ENCODE measurements at regions not wholly inside any gene's neighbourhood (a gene's known extent, or its start where the extent isn't known, plus 50 kb on each side); places are given as distances from the start of the nearest gene placed in this dataset.
"Not testable (repeated sequence)": the region's sequence is repeated elsewhere in the genome, so short reads cannot be mapped to it uniquely, and the experiment has no call there.

DNA sequence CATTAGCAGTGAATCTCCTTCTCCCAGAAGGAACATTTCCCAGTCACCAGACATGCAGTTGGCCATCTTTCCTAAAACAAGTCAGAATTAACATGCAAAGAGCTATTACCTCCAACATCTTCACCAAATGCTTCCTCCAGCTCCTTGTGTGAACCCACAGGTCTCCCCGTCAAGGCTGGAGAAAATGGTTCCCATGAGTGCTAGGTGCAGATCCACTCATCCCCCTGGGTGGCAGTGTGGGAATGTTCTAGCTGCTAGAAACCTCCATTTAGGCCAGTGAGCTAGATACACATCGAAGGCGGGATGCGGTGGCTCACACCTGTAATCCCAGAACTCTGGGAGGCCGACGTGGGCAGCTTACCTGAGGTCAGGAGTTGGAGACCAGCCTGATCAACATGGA, 603.9 kb upstream of the SLC35B3 start:
- DNase-seq (no peak), ATAC-seq (no peak)
- Mint-ChIP-seq H3K4me3 (no peak overlapping the region), H3K27ac (no peak overlapping the region), H3K9me3 (peaks cover 4 to 8% of the 10 kb centered on the region in 2 donors), H3K27me3 (no peaks in the 10 kb centered on the region), H3K4me1 (no peaks in the 10 kb centered on the region)

DNA sequence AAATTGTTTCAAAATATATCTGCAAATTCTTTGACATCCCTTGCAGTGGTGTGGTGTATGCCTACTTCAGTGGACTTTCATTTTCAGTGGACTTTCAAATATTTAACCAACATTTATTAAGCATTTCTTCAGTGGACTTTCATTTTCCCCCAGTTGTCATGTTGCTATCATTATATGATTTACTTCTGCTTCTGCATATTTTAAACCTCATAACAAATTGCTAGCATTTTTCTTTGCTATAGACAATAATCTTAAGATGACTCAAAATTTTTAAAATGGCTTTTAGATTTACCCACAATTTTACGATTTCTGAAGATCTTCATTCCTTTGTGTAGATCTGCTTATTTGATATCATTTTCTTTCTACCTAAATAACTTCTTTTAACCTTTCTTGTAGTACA, 592.7 kb upstream of the SLC35B3 start:
- Mint-ChIP-seq H3K4me1 (no peaks in the 10 kb centered on the region), H3K9me3 (no peaks in the 10 kb centered on the region), H3K27me3 (no peaks in the 10 kb centered on the region), H3K27ac (no peak overlapping the region), H3K4me3 (no peak overlapping the region)
- no peak for ATAC-seq
- DNase-seq, result no peak

DNA sequence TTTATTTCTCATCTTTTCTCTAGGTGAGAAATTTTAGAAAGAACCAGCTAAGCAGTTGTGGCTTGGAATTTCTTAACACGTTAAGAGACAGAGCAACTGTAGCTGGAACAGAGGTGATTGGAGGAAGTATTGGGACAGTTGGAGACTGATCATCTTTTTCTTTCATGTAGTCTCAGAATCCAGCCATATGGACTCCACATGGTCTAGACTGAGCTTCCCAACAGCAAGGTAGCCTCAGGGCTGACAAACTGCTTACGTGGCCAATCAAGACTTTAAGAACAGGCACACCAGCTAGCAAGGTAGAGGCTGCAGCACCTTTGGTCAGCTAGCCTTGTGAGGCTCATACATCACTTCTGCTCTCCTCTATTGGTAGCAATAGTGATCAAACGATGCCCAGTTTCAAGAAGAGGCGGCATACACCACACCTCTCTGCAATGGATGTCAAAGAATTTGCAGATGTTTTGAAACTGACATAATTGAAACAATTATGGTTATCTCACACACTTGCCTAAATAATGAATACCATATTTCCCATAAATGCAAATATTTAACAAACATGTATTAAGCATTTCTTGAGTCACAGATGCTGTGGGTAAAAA, 590.5 kb upstream of the SLC35B3 start:
- no peaks in the 10 kb centered on the region for H3K9me3 Mint-ChIP-seq
- H3K4me3 Mint-ChIP-seq, result no peak overlapping the region
- H3K27me3 Mint-ChIP-seq, result no peaks in the 10 kb centered on the region

DNA sequence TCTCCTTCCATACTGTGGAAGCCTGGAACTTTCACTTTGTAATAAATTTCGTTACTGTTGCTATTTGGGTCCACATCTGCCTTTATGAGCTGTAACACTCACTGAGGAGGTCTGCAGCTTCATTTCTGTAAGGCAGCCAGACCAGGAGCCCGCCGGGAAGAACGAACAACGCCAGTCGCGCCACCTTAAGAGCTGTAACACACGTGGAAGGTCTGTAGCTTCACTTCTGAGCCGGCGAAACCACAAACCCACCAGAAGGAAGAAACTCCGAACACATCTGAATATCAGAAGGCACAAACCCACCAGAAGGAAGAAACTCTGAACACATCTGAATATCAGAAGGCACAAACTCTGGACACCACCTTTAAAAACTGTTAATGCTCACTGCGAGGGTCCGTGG, 589.9 kb upstream of the SLC35B3 start:
- no peak overlapping the region for H3K4me3 Mint-ChIP-seq
- no peaks in the 10 kb centered on the region for H3K27me3 Mint-ChIP-seq
- ATAC-seq (no peak), DNase-seq (no peak)
- H3K4me1 Mint-ChIP-seq, result no peaks in the 10 kb centered on the region
- H3K27ac Mint-ChIP-seq, result no peak overlapping the region
- no peaks in the 10 kb centered on the region for H3K9me3 Mint-ChIP-seq

More for the DNA sequence above, 590.5 kb upstream of the SLC35B3 start:
- DNase-seq (no peak), ATAC-seq (no peak)
- Mint-ChIP-seq H3K4me1 (no peaks in the 10 kb centered on the region), H3K27ac (no peak overlapping the region)

DNA sequence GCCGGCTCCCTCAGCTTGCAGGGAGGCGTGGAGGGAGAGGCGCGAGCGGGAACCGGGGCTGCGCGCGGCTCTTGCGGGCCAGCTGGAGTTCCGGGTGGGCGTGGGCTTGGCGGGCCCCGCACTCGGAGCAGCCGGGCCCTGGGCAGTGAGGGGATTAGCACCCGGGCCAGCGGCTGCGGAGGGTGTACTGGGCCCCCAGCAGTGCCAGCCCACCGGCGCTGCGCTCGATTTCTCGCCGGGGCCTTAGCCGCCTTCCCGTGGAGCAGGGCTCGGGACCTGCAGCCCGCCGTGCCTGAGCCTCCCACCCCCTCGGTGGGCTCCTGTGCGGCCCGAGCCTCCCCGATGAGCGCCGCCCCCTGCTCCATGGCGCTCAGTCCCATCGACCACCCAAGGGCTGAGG, 588.9 kb upstream of the SLC35B3 start:
- not testable (repeated sequence) for H3K27ac Mint-ChIP-seq, H3K4me1 Mint-ChIP-seq, H3K9me3 Mint-ChIP-seq, ATAC-seq, H3K4me3 Mint-ChIP-seq, H3K27me3 Mint-ChIP-seq, DNase-seq

DNA sequence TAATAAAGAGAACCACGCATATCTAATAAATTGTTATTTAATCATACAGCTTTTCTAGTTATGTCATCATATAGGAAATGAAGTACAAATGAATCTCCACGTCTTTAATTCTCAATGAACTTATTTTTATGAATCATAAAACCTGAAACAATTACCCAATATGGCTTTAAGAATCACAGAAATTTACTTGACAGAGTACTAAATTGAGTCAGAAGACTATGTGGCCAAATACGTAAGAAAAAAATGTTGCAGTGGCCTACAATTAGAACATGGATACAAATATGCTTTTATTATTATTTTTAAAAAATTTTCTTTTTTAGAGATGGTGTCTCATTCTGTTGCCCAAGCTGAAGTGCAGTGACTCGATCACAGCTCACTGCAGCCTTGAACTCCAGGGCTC, 584.7 kb upstream of the SLC35B3 start:
- Mint-ChIP-seq H3K27ac (no peak overlapping the region), H3K4me3 (no peak overlapping the region), H3K4me1 (no peaks in the 10 kb centered on the region), H3K27me3 (no peaks in the 10 kb centered on the region), H3K9me3 (peaks cover 0 to 7% of the 10 kb centered on the region in 2 donors)
- DNase-seq (no peak), ATAC-seq (no peak)

DNA sequence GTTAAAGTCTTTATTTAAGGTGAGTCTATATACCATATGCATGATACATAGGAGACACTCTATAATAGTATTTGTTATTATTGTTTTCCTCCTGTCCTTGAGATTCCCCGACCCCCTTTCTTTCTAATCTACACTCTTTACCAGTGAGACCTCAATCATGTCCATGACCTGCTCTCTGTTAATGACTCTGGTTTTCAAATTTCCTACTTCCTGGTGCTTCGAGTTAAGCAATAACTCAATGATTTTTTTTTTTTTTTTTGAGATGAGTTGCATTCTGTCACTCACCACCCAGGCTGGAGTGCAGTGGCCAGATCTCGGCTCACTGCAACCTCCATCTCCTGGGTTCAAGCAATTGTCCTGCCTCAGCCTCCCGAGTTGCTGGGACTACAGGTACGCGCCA, 574.6 kb upstream of the SLC35B3 start:
- Mint-ChIP-seq H3K27ac (no peak overlapping the region), H3K4me1 (no peaks in the 10 kb centered on the region), H3K27me3 (no peaks in the 10 kb centered on the region), H3K9me3 (peaks cover 0 to 5% of the 10 kb centered on the region in 2 donors), H3K4me3 (no peak overlapping the region)
- ATAC-seq (no peak), DNase-seq (no peak)

DNA sequence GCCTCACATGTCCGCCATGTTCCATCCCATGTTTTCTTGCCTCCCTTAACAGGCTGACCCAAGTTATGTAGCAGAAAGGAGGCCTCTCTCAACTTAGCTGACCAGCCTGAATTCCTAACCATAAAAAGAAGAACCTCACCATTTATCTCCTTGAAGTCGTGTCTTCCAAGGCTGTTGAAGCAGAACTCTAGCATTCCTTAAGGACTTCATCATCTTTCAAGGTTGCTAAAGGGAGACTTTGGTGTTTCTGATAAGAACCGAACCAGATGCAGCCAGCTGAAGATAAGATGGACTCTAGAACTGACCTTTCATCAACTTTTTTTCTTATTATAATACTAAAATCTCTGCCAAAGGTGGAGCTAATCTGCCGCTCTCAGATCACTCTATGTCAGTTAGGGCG, 571.7 kb upstream of the SLC35B3 start:
- Mint-ChIP-seq H3K4me3 (no peak overlapping the region), H3K4me1 (no peaks in the 10 kb centered on the region), H3K27ac (no peak overlapping the region), H3K9me3 (peaks cover 0 to 11% of the 10 kb centered on the region in 2 donors), H3K27me3 (no peaks in the 10 kb centered on the region)
- DNase-seq (no peak), ATAC-seq (no peak)

DNA sequence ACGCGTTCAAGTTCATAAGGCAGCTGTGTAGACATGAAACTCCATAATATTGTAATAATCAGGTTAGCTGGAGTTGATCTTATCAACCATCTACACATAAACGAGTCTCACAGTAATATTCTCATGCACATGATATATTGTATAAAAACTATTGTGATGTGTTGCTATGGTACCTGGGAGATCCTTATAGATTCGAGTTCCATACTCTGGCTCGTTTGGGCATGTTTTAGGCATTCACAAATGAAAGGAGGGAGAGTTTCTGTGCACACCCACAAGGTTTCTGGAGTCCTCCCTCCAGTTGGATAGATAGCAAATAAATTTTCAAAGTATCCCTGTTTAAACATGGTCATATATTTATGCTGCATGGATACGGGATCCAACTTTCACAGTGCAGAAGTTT, 567.5 kb upstream of the SLC35B3 start:
- H3K4me3 Mint-ChIP-seq, result no peak overlapping the region
- no peak overlapping the region for H3K27ac Mint-ChIP-seq
- ATAC-seq, result no peak

DNA sequence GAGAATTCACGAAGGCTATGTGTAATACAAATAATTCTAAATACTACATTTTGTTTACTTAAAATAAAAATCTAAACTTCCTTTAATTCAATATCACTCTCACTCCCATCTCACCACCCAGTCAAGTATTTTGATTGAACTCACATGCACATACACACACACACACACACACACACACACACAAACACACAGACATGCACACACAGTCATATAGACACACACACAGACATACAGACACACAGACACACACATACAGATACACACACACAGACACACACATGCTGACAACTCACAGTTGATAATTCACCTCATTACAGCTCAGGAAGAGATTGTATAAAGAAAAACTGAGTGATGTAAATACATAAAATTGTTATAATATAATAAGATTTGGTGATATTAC, 559.8 kb upstream of the SLC35B3 start:
- no peak overlapping the region for H3K27ac Mint-ChIP-seq
- no peaks in the 10 kb centered on the region for H3K4me1 Mint-ChIP-seq
- no peak for ATAC-seq
- no peak for DNase-seq
- no peaks in the 10 kb centered on the region for H3K27me3 Mint-ChIP-seq
- H3K9me3 Mint-ChIP-seq, result no peaks in the 10 kb centered on the region
- no peak overlapping the region for H3K4me3 Mint-ChIP-seq

More for the DNA sequence above, 567.5 kb upstream of the SLC35B3 start:
- DNase-seq, result no peak
- H3K4me1 Mint-ChIP-seq, result no peaks in the 10 kb centered on the region
- peaks cover 0 to 11% of the 10 kb centered on the region in 2 donors for H3K9me3 Mint-ChIP-seq
- no peaks in the 10 kb centered on the region for H3K27me3 Mint-ChIP-seq

DNA sequence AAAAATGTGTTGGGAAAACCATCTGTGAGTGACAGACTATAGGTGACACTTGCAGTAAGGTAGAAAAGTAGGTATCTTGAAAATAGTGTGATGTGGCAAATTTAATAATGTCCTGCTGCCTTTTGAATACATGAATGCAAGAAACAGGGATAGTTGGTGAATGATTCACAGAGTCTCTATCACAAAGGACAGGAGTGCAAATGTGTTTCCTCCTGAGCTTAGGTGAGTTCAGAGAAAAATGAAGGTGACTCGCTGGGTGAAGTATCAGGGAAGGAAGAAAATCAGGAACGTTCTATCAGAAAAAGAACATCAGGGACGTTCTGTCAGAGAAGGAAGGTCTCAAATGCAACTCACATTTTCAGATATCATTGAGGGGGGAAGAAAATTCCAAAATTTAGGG, 557.8 kb upstream of the SLC35B3 start:
- no peak for DNase-seq
- Mint-ChIP-seq H3K9me3 (no peaks in the 10 kb centered on the region), H3K27ac (no peak overlapping the region), H3K27me3 (no peaks in the 10 kb centered on the region), H3K4me1 (no peaks in the 10 kb centered on the region), H3K4me3 (no peak overlapping the region)
- ATAC-seq, result no peak

DNA sequence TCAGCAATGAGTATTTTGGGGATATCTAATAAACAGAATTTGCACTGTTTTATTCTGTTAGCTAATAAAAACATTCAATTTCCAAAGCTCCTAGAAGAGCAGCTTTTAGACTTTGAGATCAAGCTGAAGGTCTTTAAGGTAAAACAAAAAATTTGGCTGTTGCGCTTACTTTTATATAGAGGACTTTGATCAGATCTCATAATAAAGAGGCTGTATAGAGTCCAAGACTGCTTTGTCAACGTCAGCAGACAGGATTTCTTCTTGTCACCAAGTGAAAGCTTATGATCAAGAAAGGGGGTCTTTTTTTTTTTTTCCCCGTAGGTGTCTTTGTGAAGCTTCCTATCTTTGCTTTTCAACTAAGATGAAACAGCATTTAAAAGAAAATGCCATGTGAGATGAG, 556.5 kb upstream of the SLC35B3 start:
- H3K4me3 Mint-ChIP-seq, result no peak overlapping the region
- no peaks in the 10 kb centered on the region for H3K9me3 Mint-ChIP-seq
- ATAC-seq (no peak), DNase-seq (no peak)
- no peaks in the 10 kb centered on the region for H3K4me1 Mint-ChIP-seq
- no peak overlapping the region for H3K27ac Mint-ChIP-seq
- peaks cover 11% of the 10 kb centered on the region for H3K27me3 Mint-ChIP-seq

DNA sequence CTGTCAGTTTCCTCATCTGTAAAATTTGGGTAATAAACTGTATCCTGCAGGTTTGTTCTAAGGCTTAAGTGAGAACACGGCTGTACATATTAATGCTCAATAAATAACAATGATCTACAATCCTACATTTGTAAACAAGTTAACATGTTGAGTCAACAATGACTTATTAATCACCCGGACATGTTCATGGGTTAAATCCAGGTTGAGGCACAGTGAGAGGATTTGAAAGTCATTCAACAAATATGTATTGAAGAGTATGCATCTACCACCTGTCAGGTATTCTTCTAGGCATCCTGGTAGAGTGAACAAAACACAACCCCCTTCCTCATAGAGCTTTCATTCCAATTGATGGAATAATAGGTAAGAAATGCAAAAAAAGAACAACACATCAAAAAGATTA, 554.7 kb upstream of the SLC35B3 start:
- DNase-seq (no peak), ATAC-seq (no peak)
- H3K9me3 Mint-ChIP-seq, result no peaks in the 10 kb centered on the region
- no peak overlapping the region for H3K27ac Mint-ChIP-seq
- no peaks in the 10 kb centered on the region for H3K4me1 Mint-ChIP-seq
- peaks cover 12% of the 10 kb centered on the region for H3K27me3 Mint-ChIP-seq
- no peak overlapping the region for H3K4me3 Mint-ChIP-seq

DNA sequence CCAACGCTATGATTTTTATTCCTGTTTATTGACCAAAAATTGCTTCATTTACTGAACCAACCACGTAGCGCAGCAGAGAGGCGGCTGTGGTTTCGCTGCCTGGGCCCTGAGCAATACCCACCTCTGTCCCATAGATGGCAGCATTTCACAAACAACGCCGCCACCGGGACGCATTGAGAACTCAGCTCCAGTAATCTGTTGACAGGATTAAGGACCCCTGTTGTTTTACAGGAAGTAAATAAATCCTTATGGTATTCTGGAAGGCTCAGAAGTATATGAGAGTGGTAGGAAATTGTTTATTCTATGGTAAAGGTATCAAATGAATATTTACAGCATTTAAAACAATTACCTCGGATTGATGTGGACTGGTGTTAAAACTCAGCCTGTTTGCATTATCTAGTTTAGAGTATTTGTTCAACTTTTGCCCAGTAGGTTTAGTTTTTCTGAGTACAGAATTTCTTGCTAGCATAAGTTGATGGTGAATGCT, 547.9 kb upstream of the SLC35B3 start:
- no peaks in the 10 kb centered on the region for H3K4me1 Mint-ChIP-seq
- H3K27ac Mint-ChIP-seq, result no peak overlapping the region
- ATAC-seq (peak; percentile 76), DNase-seq (peak; percentile 48 to 56)
- H3K4me3 Mint-ChIP-seq, result no peak overlapping the region
- H3K9me3 Mint-ChIP-seq, result no peaks in the 10 kb centered on the region
- peaks cover 34% of the 10 kb centered on the region for H3K27me3 Mint-ChIP-seq

DNA sequence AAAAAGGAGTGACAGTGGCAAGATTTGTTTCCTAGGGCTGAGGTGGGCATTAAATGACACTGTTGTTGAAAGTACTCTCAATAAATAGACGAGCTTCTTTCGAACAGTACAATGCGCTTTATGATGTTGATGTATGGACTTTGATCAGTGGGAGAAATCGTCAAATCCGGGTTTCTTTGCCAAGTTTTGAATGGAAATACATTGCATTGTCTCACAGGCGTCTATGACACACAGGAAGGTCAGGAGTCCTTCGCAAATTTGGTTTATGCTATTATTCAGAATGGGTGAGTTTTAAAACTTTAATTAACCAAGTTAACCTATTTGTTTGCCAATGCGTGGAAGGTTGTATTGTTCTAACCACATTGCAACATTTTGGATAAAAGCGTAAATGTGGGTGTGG, 547.3 kb upstream of the SLC35B3 start:
- ATAC-seq (no peak), DNase-seq (no peak)
- H3K27ac Mint-ChIP-seq, result no peak overlapping the region
- no peaks in the 10 kb centered on the region for H3K9me3 Mint-ChIP-seq
- H3K4me3 Mint-ChIP-seq, result no peak overlapping the region
- H3K4me1 Mint-ChIP-seq, result no peaks in the 10 kb centered on the region
- peaks cover 30% of the 10 kb centered on the region for H3K27me3 Mint-ChIP-seq

DNA sequence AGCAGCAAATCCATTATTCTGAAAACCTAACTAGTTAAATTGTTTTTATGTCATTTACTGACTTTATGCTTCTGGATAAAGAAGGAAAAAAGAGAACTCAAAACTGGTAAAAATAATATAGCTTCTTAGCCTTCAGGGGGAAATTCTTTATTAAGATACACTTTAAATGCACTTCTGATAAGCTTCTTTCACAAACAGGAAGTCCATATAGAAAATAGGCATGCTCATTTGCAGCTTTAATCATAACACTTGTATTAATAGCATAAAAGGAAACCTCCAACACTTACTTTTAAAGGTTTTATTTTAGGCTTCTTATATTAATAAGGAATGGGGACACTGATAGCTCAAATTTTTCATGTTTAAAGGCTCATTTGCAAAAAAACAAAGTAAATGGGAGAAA, 538.0 kb upstream of the SLC35B3 start:
- no peak overlapping the region for H3K4me3 Mint-ChIP-seq

DNA sequence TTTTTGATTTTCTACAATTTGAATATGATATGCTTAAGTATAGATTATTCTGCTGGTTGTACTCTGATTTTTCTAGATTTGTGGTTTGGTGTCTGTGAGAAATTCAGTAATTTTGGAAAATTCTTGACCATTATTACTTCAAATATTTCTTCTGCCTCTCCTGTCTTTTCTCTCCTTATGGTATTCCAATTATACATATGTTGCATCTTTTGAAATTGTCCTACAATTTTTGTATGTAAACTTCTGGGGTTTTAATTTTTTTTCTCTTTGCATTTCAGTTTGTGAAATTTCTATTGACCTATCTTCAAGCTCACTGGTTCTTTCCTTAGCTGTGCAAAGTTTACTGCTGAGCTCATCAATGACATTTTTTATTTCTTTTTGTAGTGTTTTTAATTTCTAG, 534.4 kb upstream of the SLC35B3 start:
- DNase-seq, result no peak
- Mint-ChIP-seq H3K4me3 (no peak overlapping the region), H3K9me3 (peaks cover 10 to 20% of the 10 kb centered on the region in 2 donors), H3K4me1 (no peaks in the 10 kb centered on the region), H3K27ac (no peak overlapping the region), H3K27me3 (no peaks in the 10 kb centered on the region)
- no peak for ATAC-seq

More for the DNA sequence above, 538.0 kb upstream of the SLC35B3 start:
- H3K27me3 Mint-ChIP-seq, result no peaks in the 10 kb centered on the region
- DNase-seq (no peak), ATAC-seq (no peak)
- no peaks in the 10 kb centered on the region for H3K4me1 Mint-ChIP-seq
- no peak overlapping the region for H3K27ac Mint-ChIP-seq
- H3K9me3 Mint-ChIP-seq, result peaks cover 10 to 15% of the 10 kb centered on the region in 2 donors

All from stimulated activated naive CD8-positive, alpha-beta T cell treated with anti-CD3 and anti-CD28 coated beads, Interleukin-15, amount 100 ng/mL, for 72 hours (primary cell).